HG02970 (cell line): ENCODE measurements at regions not wholly inside any gene's neighbourhood (a gene's known extent, or its start where the extent isn't known, plus 50 kb on each side); places are given as distances from the start of the nearest gene placed in this dataset.
"Not testable (repeated sequence)": the region's sequence is repeated elsewhere in the genome, so short reads cannot be mapped to it uniquely, and the experiment has no call there.

Source experiments
- ATAC-seq: cut with Tn5 transposase; IDR thresholded peaks from one replicate; pipeline ENCODE4 v1.9.1; 2021; ENCODE audit warnings: mild to moderate bottlenecking, moderate library complexity, moderate number of reproducible peaks; ENCODE audit not compliant: unreplicated experiment, low FRiP score

GRCh38 chr11:91295591-91295990 is 929.0 kb upstream of the FAT3 start:
- ATAC-seq: no peak

- no peak for ATAC-seq
Observed at GRCh38 chr11:91293119-91293518, 931.5 kb upstream of the FAT3 start.

- no peak for ATAC-seq
Observed at GRCh38 chr11:91272089-91272488, 952.5 kb upstream of the FAT3 start.

- not testable (repeated sequence) for ATAC-seq
Observed at GRCh38 chr11:91268512-91269295, 955.9 kb upstream of the FAT3 start.

GRCh38 chr11:91265946-91266345 is 958.7 kb upstream of the FAT3 start:
- no peak for ATAC-seq

- no peak for ATAC-seq
Observed at GRCh38 chr11:91264481-91264880, 960.1 kb upstream of the FAT3 start.

- no peak for ATAC-seq
Observed at GRCh38 chr11:91263496-91264365, 960.9 kb upstream of the FAT3 start.

GRCh38 chr11:91261513-91261912 is 963.1 kb upstream of the FAT3 start:
- ATAC-seq: no peak

GRCh38 chr11:91258876-91259275 is 965.7 kb upstream of the FAT3 start:
- no peak for ATAC-seq

- no peak for ATAC-seq
Observed at GRCh38 chr11:91257667-91258066, 967.0 kb upstream of the FAT3 start.

- ATAC-seq: no peak
Observed at GRCh38 chr11:91248199-91248807, 976.3 kb upstream of the FAT3 start.

GRCh38 chr11:91247009-91247735 is 977.4 kb upstream of the FAT3 start:
- ATAC-seq: no peak

GRCh38 chr11:91244912-91245311 is 979.7 kb upstream of the FAT3 start:
- ATAC-seq: no peak

- ATAC-seq: no peak
Observed at GRCh38 chr11:91243630-91244029, 981.0 kb upstream of the FAT3 start.

- ATAC-seq: no peak
Observed at GRCh38 chr11:91243051-91243450, 981.6 kb upstream of the FAT3 start.

GRCh38 chr11:91241226-91241625 is 983.4 kb upstream of the FAT3 start:
- no peak for ATAC-seq

GRCh38 chr11:91239359-91239758 is 985.3 kb upstream of the FAT3 start:
- no peak for ATAC-seq

GRCh38 chr11:91231226-91231625 is 993.4 kb upstream of the FAT3 start:
- no peak for ATAC-seq

GRCh38 chr11:91230647-91231046 is 994.0 kb upstream of the FAT3 start:
- ATAC-seq: no peak

GRCh38 chr11:91222830-91223229 is 1000.0 kb upstream of the CHORDC1 start:
- ATAC-seq: no peak
